B cell (primary cell): ENCODE measurements at regions not wholly inside any gene's neighbourhood (a gene's known extent, or its start where the extent isn't known, plus 50 kb on each side); places are given as distances from the start of the nearest gene placed in this dataset.
"Not testable (repeated sequence)": the region's sequence is repeated elsewhere in the genome, so short reads cannot be mapped to it uniquely, and the experiment has no call there.

Experiments
- ATAC-seq: fragments of 200-7000 bp; cut with Tn5 transposase; one replicate; pipeline ENCODE4 v1.10.0; 2021; ENCODE audit warnings: low read depth, mild to moderate bottlenecking, moderate number of reproducible peaks, moderate library complexity
- CTCF ChIA-PET: fragments of 350-600 bp; sonication (Branson Sonifier 250); formaldehyde crosslinking; loops from one replicate; lab custom pipeline; 2021; ENCODE audit warnings: antibody characterized with exemption, inconsistent platforms; lab: Charles Lee
- POLR2A ChIA-PET: fragments of 350-600 bp; sonication (Branson Sonifier 250); formaldehyde crosslinking; loops from one replicate; lab custom pipeline; 2021; ENCODE audit warnings: antibody characterized with exemption; lab: Charles Lee
- DNase-seq: peaks from one replicate; pipeline ENCODE4 v3.0.0; 2013
- H2AFZ ChIP-seq: 2 replicates; pipeline ENCODE4 v1.6.1; 2012; ENCODE audit warnings: mild to moderate bottlenecking, low read depth, low read length; ENCODE audit not compliant: insufficient read depth, poor library complexity, severe bottlenecking
- H3K27ac ChIP-seq, 2 donors: 1 replicate in 1 of 2; 2 replicates in 1 of 2; pipeline ENCODE4 v1.5.1; 2012 to 2013; ENCODE audit warnings: low read length in 2 of 2, mild to moderate bottlenecking in 2 of 2, moderate library complexity in 1 of 2
- H3K27me3 ChIP-seq, 4 experiments: fragments of 200-600 bp in 1 of 4; sonication (generic) in 1 of 4; replicated peaks in 1 of 4; 1 replicate in 2 of 4; 2 replicates in 2 of 4; pipeline versions ENCODE4 v1.6.1 to v1.7.0; 2013 to 2016; ENCODE audit warnings: low read length in 3 of 4, mild to moderate bottlenecking in 2 of 4, mixed read lengths in 1 of 4, moderate library complexity in 1 of 4; ENCODE audit not compliant: insufficient read depth in 4 of 4, control insufficient read depth in 3 of 4; ENCODE audit errors: control extremely low read depth in 1 of 4
- H3K36me3 ChIP-seq, 2 experiments: replicated peaks in 1 of 2; 1 replicate in 1 of 2; 2 replicates in 1 of 2; pipeline versions ENCODE4 v1.6.1 to v1.7.1; 2013; ENCODE audit warnings: low read length in 1 of 2; ENCODE audit not compliant: insufficient read depth in 2 of 2, control insufficient read depth in 1 of 2; ENCODE audit errors: control extremely low read depth in 1 of 2, extremely low read depth in 1 of 2
- H3K4me1 ChIP-seq, 2 donors: fragments of 200-600 bp in 1 of 2; sonication (generic) in 1 of 2; 1 replicate in 1 of 2; 2 replicates in 1 of 2; pipeline versions ENCODE4 v1.5.1 to v1.6.1; 2013 to 2017; ENCODE audit warnings: low read length in 2 of 2; ENCODE audit not compliant: control insufficient read depth in 2 of 2, insufficient read depth in 2 of 2
- H3K4me2 ChIP-seq: replicated peaks from 2 replicates; pipeline ENCODE3; 2012; ENCODE audit warnings: mild to moderate bottlenecking, low read depth, low read length; ENCODE audit not compliant: poor library complexity, severe bottlenecking
- H3K4me3 ChIP-seq, 5 experiments: fragments of 200-600 bp in 1 of 5; sonication (generic) in 1 of 5; 1 replicate in 3 of 5; 2 replicates in 2 of 5; pipeline versions ENCODE4 v1.5.1 to v1.7.0; 2011 to 2016; ENCODE audit warnings: low read length in 4 of 5, mild to moderate bottlenecking in 4 of 5, low read depth in 2 of 5, control low read depth in 1 of 5, moderate library complexity in 1 of 5; ENCODE audit not compliant: insufficient read depth in 1 of 5; ENCODE audit errors: control extremely low read depth in 1 of 5, extremely low read depth in 1 of 5
- H3K79me2 ChIP-seq: fragments of 200-600 bp; sonication (generic); one replicate; pipeline ENCODE4 v1.6.0; 2016; ENCODE audit warnings: low read length; ENCODE audit not compliant: control insufficient read depth, insufficient read depth
- H3K9ac ChIP-seq: fragments of 200-600 bp; sonication (generic); 2 replicates; pipeline ENCODE4 v1.6.1; 2017; ENCODE audit warnings: mild to moderate bottlenecking, low read length, moderate library complexity
- H3K9me3 ChIP-seq, 3 donors: one replicate each; pipeline versions ENCODE4 v1.6.1 to v1.7.1; 2013; ENCODE audit warnings: low read length in 2 of 3; ENCODE audit not compliant: control insufficient read depth in 2 of 3, insufficient read depth in 1 of 3; ENCODE audit errors: control extremely low read depth in 1 of 3
- H4K20me1 ChIP-seq: 2 replicates; pipeline ENCODE4 v1.6.0; 2012; ENCODE audit warnings: mild to moderate bottlenecking, low read length; ENCODE audit not compliant: insufficient read depth, control insufficient read depth, poor library complexity, severe bottlenecking
- H3K27ac Mint-ChIP-seq: one replicate; pipeline ENCODE4 v1.8.0; 2021; ENCODE audit warnings: mixed read lengths
- H3K27me3 Mint-ChIP-seq: one replicate; pipeline ENCODE4 v1.8.0; 2021; ENCODE audit warnings: mixed read lengths
- H3K4me1 Mint-ChIP-seq: one replicate; pipeline ENCODE4 v1.8.0; 2021; ENCODE audit warnings: mixed read lengths
- H3K4me3 Mint-ChIP-seq: one replicate; pipeline ENCODE4 v1.8.0; 2021; ENCODE audit warnings: mixed read lengths
- H3K9me3 Mint-ChIP-seq: one replicate; pipeline ENCODE4 v1.8.0; 2022; ENCODE audit warnings: mixed read lengths; ENCODE audit not compliant: insufficient read depth
- WGBS: methylation state at CpG from one replicate; pipeline ENCODE4 v1.1.5; 2013; ENCODE audit warnings: missing lambda C conversion rate; ENCODE audit not compliant: insufficient coverage; 5-methylcytosine and 5-hydroxymethylcytosine counted together
- intact Hi-C: fragments of 100-400 bp; cut with micrococcal nuclease; formaldehyde crosslinking; loops from one replicate; pipeline ENCODE4 v1.10.0; 2022
- TF ChIP-seq, protein P1 (sequence below): fragments of 200-600 bp; IDR thresholded peaks from one replicate; pipeline ENCODE4 v1.8.0; 2022; ENCODE audit warnings: antibody characterized with exemption, mild to moderate bottlenecking

DNA sequence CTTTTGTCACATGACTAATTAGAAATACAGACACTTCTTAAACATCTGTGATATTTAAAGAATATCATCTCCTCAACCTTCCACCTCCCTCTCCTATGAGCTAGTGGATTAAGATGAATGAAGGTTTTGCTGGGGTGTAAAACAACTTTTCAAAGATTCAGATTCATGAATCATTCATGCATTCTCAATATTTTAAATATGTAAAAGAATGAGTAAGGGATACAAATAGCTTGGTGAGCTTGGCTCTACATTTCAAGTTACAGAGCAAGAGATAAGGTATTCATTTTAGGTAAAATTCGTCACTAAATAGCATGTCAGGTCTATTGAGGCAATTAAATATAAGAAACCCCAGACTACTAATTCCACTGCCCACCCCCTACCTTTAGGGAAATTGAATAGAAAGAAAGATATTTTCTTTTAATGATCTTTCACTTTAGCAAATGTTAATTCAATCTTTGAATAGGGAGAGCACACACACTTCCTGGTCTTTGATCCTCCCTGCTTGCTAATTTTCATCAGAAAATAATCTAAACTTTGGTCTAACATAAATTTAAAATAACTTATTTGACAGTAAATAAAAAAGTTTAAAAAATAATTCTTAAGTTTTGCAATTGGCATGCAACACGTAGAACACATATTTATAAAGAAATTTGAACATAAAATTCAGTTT lies 486.9 kb upstream of the ITGA1 start:
- Histone ChIP-seq H3K9ac (no peak overlapping the region), H3K36me3 (no peaks in the 10 kb centered on the region), H3K4me3 (no peak overlapping the region), H3K4me1 (no peaks in the 10 kb centered on the region), H4K20me1 (no peaks in the 10 kb centered on the region), H3K4me2 (no peak overlapping the region), H3K79me2 (no peaks in the 10 kb centered on the region), H3K27ac (no peak overlapping the region), H3K9me3 (peaks cover 0 to 17% (median 6%) of the 10 kb centered on the region in 3 donors), H3K27me3 (no peaks in the 10 kb centered on the region), H2AFZ (no peak overlapping the region)
- H3K27me3 Mint-ChIP-seq, result no peaks in the 10 kb centered on the region
- ChIA-PET CTCF (no interaction called here), POLR2A (no interaction called here)
- peaks cover 8% of the 10 kb centered on the region for H3K9me3 Mint-ChIP-seq
- no peak overlapping the region for H3K4me3 Mint-ChIP-seq
- no peak overlapping the region for H3K27ac Mint-ChIP-seq
- ATAC-seq (no peak), DNase-seq (no peak)
- H3K4me1 Mint-ChIP-seq, result no peaks in the 10 kb centered on the region
- TF ChIP-seq, protein P1, sequence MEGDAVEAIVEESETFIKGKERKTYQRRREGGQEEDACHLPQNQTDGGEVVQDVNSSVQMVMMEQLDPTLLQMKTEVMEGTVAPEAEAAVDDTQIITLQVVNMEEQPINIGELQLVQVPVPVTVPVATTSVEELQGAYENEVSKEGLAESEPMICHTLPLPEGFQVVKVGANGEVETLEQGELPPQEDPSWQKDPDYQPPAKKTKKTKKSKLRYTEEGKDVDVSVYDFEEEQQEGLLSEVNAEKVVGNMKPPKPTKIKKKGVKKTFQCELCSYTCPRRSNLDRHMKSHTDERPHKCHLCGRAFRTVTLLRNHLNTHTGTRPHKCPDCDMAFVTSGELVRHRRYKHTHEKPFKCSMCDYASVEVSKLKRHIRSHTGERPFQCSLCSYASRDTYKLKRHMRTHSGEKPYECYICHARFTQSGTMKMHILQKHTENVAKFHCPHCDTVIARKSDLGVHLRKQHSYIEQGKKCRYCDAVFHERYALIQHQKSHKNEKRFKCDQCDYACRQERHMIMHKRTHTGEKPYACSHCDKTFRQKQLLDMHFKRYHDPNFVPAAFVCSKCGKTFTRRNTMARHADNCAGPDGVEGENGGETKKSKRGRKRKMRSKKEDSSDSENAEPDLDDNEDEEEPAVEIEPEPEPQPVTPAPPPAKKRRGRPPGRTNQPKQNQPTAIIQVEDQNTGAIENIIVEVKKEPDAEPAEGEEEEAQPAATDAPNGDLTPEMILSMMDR, result no peak
- WGBS, result no CpG with 5 or more reads among the region's 2 CpGs
- intact Hi-C loops, result no loop called here

DNA sequence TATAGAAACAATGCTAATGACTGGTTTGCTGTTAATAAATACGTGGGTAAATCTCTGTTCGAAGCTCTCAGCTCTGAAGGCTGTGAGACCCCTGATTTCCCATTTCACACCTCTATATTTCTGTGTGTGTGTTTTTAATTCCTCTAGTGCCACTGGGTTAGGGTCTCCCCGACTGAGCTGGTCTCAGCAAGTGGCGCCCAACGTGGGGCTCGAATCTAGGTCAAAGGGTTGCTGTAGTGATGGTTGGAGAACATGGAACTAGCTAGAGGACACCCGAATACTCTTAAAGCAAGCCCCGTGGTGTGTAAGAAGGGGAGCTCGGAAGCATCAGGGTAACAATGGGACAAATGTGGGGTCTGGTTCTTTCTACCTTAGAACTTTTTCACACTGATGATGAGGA lies 482.9 kb upstream of the ITGA1 start:
- DNase-seq, result peak; percentile 3
- H3K9ac ChIP-seq, H3K36me3 ChIP-seq, H3K27me3 ChIP-seq, H3K4me3 ChIP-seq, H3K27ac ChIP-seq, intact Hi-C loops, H3K4me2 ChIP-seq, POLR2A ChIA-PET, H4K20me1 ChIP-seq, H2AFZ ChIP-seq, H3K27ac Mint-ChIP-seq, H3K4me1 Mint-ChIP-seq, H3K4me3 Mint-ChIP-seq, CTCF ChIA-PET, H3K27me3 Mint-ChIP-seq, H3K4me1 ChIP-seq, ATAC-seq, H3K79me2 ChIP-seq: not testable (repeated sequence)
- 80% methylated on average over 5 of the region's 9 CpGs for WGBS
- H3K9me3 ChIP-seq, result peaks cover 0 to 17% (median 12%) of the 10 kb centered on the region in 3 donors
- H3K9me3 Mint-ChIP-seq, result peaks cover 14% of the 10 kb centered on the region
